Effector memory CD4-positive, alpha-beta T cell (primary cell): ENCODE measurements at regions not wholly inside any gene's neighbourhood (a gene's known extent, or its start where the extent isn't known, plus 50 kb on each side); places are given as distances from the start of the nearest gene placed in this dataset.
"Not testable (repeated sequence)": the region's sequence is repeated elsewhere in the genome, so short reads cannot be mapped to it uniquely, and the experiment has no call there.

Experiments
- DNase-seq, 3 donors: peaks; one replicate each; pipeline ENCODE4 v3.0.0-alpha.2; 2020
- H3K27ac ChIP-seq: 2 replicates; pipeline ENCODE4 v1.7.0; 2013; ENCODE audit warnings: mild to moderate bottlenecking, low read length, moderate library complexity; ENCODE audit not compliant: insufficient read depth, poor library complexity, severe bottlenecking
- H3K27me3 ChIP-seq: replicated peaks from 2 replicates; pipeline ENCODE4 v1.7.0; 2013; ENCODE audit warnings: mild to moderate bottlenecking, low read length; ENCODE audit not compliant: insufficient read depth, control insufficient read depth, poor library complexity, severe bottlenecking
- H3K36me3 ChIP-seq: 2 replicates; pipeline ENCODE4 v1.7.0; 2013; ENCODE audit warnings: mild to moderate bottlenecking, low read length, moderate library complexity; ENCODE audit not compliant: control insufficient read depth, insufficient read depth
- H3K4me1 ChIP-seq: 2 replicates; pipeline ENCODE4 v1.7.0; 2013; ENCODE audit warnings: low read length, mild to moderate bottlenecking; ENCODE audit not compliant: control insufficient read depth, insufficient read depth, poor library complexity, severe bottlenecking
- H3K4me3 ChIP-seq: 2 replicates; pipeline ENCODE4 v1.7.0; 2013; ENCODE audit warnings: low read length, low read depth, mild to moderate bottlenecking; ENCODE audit not compliant: insufficient read depth, poor library complexity, severe bottlenecking
- H3K9me3 ChIP-seq: 2 replicates; pipeline ENCODE4 v1.7.0; 2013; ENCODE audit warnings: mild to moderate bottlenecking, low read length, moderate library complexity; ENCODE audit not compliant: control insufficient read depth

- Histone ChIP-seq H3K4me1 (no peaks in the 10 kb centered on the region), H3K27me3 (no peaks in the 10 kb centered on the region), H3K36me3 (no peaks in the 10 kb centered on the region), H3K4me3 (no peak overlapping the region), H3K9me3 (no peaks in the 10 kb centered on the region), H3K27ac (no peak overlapping the region)
- DNase-seq = no peak
Observed at GRCh38 chr6:67031451-67031850, 1324.4 kb upstream of the EYS start.

DNA sequence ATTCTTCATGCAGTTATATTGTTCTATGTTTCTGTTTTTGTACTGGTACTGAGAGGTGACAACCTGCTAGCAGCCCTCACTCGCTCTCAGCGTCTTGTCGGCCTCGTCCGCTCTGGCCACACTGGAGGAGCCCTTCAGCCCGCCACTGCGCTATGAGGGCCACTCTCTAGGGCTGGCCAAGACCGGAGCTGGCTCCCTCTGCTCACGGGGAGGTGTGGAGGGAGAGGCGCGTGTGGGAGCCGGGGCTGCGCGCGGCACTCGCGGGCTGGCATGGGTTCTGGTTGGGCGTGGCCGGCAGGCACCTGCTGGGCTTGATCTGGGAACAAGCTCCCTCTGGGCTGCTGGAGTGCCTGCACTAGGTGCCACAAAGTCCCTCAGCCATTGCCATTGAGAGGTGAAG, 1323.8 kb upstream of the EYS start:
- no peak for DNase-seq
- Histone ChIP-seq H3K27me3 (no peaks in the 10 kb centered on the region), H3K36me3 (no peaks in the 10 kb centered on the region)

GRCh38 chr6:67016921-67017460, 1310.0 kb upstream of the EYS start:
- no peak for DNase-seq

More for the DNA sequence above, 1323.8 kb upstream of the EYS start:
- H3K4me1 ChIP-seq = no peaks in the 10 kb centered on the region
- H3K9me3 ChIP-seq = no peaks in the 10 kb centered on the region
- no peak overlapping the region for H3K27ac ChIP-seq
- no peak overlapping the region for H3K4me3 ChIP-seq

DNA sequence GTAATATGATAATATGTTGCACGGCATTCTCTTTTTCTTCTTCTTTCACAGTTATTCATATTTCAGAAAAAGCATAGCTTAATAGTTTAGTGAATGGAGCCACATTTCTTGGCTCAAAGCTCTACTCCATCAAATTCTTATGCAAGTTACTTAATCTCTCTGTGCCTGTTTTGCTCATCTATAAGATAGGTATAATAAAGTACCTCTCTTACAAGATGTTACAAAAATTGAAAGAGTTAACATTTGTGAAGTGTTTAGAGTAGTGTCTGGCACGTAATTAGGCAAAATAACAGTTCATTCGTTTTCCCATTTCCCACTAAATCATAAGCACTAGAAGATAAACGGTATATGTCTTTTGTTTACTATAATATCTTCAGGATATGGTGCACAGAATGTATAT, 1304.4 kb upstream of the EYS start:
- DNase-seq = no peak
- H3K4me3 ChIP-seq = no peak overlapping the region
- H3K9me3 ChIP-seq = no peaks in the 10 kb centered on the region
- H3K27me3 ChIP-seq = no peaks in the 10 kb centered on the region
- no peaks in the 10 kb centered on the region for H3K36me3 ChIP-seq
- H3K4me1 ChIP-seq = no peaks in the 10 kb centered on the region
- no peak overlapping the region for H3K27ac ChIP-seq

More at GRCh38 chr6:67016921-67017460, 1310.0 kb upstream of the EYS start:
- Histone ChIP-seq H3K36me3 (no peaks in the 10 kb centered on the region), H3K4me1 (no peaks in the 10 kb centered on the region), H3K9me3 (no peaks in the 10 kb centered on the region), H3K4me3 (no peak overlapping the region), H3K27me3 (no peaks in the 10 kb centered on the region), H3K27ac (no peak overlapping the region)

GRCh38 chr6:67009818-67010217, 1302.8 kb upstream of the EYS start:
- H3K27me3 ChIP-seq = no peaks in the 10 kb centered on the region
- H3K36me3 ChIP-seq = no peaks in the 10 kb centered on the region
- no peak overlapping the region for H3K27ac ChIP-seq
- H3K9me3 ChIP-seq = no peaks in the 10 kb centered on the region
- DNase-seq = no peak
- no peaks in the 10 kb centered on the region for H3K4me1 ChIP-seq
- no peak overlapping the region for H3K4me3 ChIP-seq

DNA sequence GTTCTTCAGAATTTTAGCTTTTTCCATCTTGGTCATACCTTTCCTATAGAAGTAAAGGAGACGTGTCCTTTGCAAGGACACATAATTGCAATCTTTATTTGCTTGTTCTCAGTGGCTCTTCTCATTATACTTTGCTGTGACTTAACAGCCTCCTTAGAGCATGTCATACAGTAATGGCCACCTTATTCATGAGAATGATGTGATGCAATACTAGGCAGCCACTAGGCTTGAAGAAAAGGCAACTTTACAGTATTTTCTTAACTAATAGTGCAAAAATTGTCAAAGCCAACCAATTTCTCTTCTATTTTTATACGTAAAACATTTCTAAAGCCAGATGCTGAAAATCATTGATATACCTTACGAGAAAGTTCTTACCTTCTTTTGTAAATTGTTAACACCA, 1296.8 kb upstream of the EYS start:
- Histone ChIP-seq H3K27me3 (no peaks in the 10 kb centered on the region), H3K36me3 (no peaks in the 10 kb centered on the region), H3K9me3 (no peaks in the 10 kb centered on the region), H3K27ac (no peak overlapping the region), H3K4me3 (no peak overlapping the region), H3K4me1 (no peaks in the 10 kb centered on the region)
- DNase-seq = no peak

DNA sequence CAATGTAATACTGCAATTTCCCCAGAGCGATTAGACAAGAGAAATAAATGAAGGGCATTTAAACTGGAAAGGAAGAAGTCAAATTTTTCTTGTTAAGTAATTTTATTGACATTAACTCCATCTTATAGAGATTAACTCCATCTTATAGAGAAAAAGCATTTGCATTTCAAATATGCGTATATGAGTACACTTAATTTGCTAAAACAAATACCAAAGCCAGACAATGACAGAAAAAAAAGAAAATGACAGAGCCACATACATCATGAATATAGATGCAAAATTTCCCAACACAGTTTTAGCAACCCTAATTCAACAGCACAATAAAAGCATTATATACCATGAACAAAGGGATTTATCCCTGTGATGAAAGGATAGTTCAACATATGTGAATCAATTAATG, 1293.1 kb upstream of the EYS start:
- Histone ChIP-seq H3K4me1 (no peaks in the 10 kb centered on the region), H3K27ac (no peak overlapping the region), H3K4me3 (no peak overlapping the region), H3K9me3 (no peaks in the 10 kb centered on the region), H3K36me3 (no peaks in the 10 kb centered on the region), H3K27me3 (no peaks in the 10 kb centered on the region)
- DNase-seq = no peak

DNA sequence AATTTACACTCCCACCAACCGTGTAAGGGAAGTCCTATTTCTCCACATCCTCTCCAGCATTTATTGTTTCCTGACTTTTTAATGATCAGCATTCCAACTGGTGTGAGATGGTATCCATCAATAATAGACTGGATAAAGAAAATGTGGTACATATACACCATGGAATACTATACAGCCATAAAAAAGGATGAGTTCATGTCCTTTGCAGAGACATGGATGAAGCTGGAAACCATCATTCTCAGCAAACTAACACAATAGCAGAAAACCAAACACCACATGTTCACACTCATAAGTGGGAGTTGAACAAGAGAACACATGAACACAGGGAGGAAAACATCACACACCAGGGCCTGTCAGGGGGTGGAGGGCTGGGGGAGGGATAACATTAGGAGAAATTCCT, 1290.6 kb upstream of the EYS start:
- H3K4me1 ChIP-seq, H3K9me3 ChIP-seq, H3K27ac ChIP-seq, H3K36me3 ChIP-seq, H3K4me3 ChIP-seq, DNase-seq, H3K27me3 ChIP-seq: not testable (repeated sequence)

- no peaks in the 10 kb centered on the region for H3K27me3 ChIP-seq
- H3K9me3 ChIP-seq = no peaks in the 10 kb centered on the region
- H3K27ac ChIP-seq = no peak overlapping the region
- DNase-seq = no peak
- no peaks in the 10 kb centered on the region for H3K4me1 ChIP-seq
- H3K36me3 ChIP-seq = no peaks in the 10 kb centered on the region
- no peak overlapping the region for H3K4me3 ChIP-seq
Observed at GRCh38 chr6:66995669-66996068, 1288.6 kb upstream of the EYS start.

GRCh38 chr6:66993708-66994107, 1286.7 kb upstream of the EYS start:
- not testable (repeated sequence) for H3K4me1 ChIP-seq, H3K36me3 ChIP-seq, DNase-seq, H3K4me3 ChIP-seq, H3K9me3 ChIP-seq, H3K27ac ChIP-seq, H3K27me3 ChIP-seq

DNA sequence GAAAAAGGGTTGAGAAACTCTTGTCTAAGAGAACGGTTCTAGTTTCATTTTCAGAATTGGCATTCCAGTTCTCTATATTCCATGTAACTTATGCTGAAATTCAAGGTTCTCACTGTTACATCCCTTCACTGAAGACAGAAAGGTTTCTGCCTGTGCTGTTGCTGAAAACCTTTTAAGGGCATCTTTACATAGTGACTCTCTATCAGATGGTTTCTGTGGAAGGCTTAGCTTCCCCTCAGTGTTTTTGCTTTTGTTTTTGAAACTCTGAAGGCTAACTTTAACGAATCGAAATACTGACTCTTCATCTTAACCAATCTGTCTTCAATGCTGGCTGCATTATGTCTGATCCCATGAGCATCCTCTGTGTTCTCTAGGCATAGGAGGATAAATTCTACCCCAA, 1286.2 kb upstream of the EYS start:
- H3K4me1 ChIP-seq = no peaks in the 10 kb centered on the region
- no peaks in the 10 kb centered on the region for H3K27me3 ChIP-seq
- DNase-seq = no peak
- no peak overlapping the region for H3K27ac ChIP-seq
- no peak overlapping the region for H3K4me3 ChIP-seq
- H3K9me3 ChIP-seq = no peaks in the 10 kb centered on the region
- H3K36me3 ChIP-seq = no peaks in the 10 kb centered on the region
